H9 (cell line): ENCODE measurements at regions not wholly inside any gene's neighbourhood (a gene's known extent, or its start where the extent isn't known, plus 50 kb on each side); places are given as distances from the start of the nearest gene placed in this dataset.

ENCODE experiments used
- DNase-seq: peaks from one replicate; pipeline ENCODE4 v3.0.0-alpha.2; 2017
- H2AFZ ChIP-seq: one replicate; pipeline ENCODE4 v1.6.1; 2013; ENCODE audit warnings: mild to moderate bottlenecking, low read length, control low read depth, moderate library complexity
- H2AK5ac ChIP-seq: 2 replicates; pipeline ENCODE4 v1.6.1; 2013; ENCODE audit warnings: low read length, control low read depth, mixed read lengths; ENCODE audit not compliant: insufficient read length
- H2BK120ac ChIP-seq: one replicate; pipeline ENCODE4 v1.6.1; 2013; ENCODE audit warnings: low read depth, mild to moderate bottlenecking, low read length, control low read depth, inconsistent platforms; ENCODE audit not compliant: poor library complexity, severe bottlenecking
- H2BK12ac ChIP-seq: 2 replicates; pipeline ENCODE4 v1.6.1; 2013; ENCODE audit warnings: low read length, control low read depth, mixed read lengths, low read depth; ENCODE audit not compliant: insufficient read length
- H2BK15ac ChIP-seq: 2 replicates; pipeline ENCODE4 v1.6.1; 2013; ENCODE audit warnings: low read depth, low read length, control low read depth
- H2BK20ac ChIP-seq: one replicate; pipeline ENCODE4 v1.6.1; 2013; ENCODE audit warnings: low read depth, mild to moderate bottlenecking, low read length, control low read depth, inconsistent platforms; ENCODE audit not compliant: poor library complexity, severe bottlenecking
- H2BK5ac ChIP-seq: 2 replicates; pipeline ENCODE4 v1.6.1; 2013; ENCODE audit warnings: low read length, control low read depth, mixed read lengths; ENCODE audit not compliant: insufficient read length
- H3K14ac ChIP-seq: 2 replicates; pipeline ENCODE4 v1.6.1; 2013; ENCODE audit warnings: low read length, control low read depth; ENCODE audit not compliant: insufficient read depth
- H3K18ac ChIP-seq: 2 replicates; pipeline ENCODE4 v1.6.1; 2013; ENCODE audit warnings: low read depth, mild to moderate bottlenecking, mixed read lengths, low read length, control low read depth; ENCODE audit not compliant: insufficient read length
- H3K23ac ChIP-seq: 2 replicates; pipeline ENCODE4 v1.6.1; 2013; ENCODE audit warnings: low read length, control low read depth, mixed read lengths, low read depth; ENCODE audit not compliant: insufficient read length
- H3K23me2 ChIP-seq: 2 replicates; pipeline ENCODE4 v1.6.1; 2013; ENCODE audit warnings: low read depth, mild to moderate bottlenecking, mixed read lengths, low read length, control low read depth; ENCODE audit not compliant: insufficient read length, poor library complexity, severe bottlenecking
- H3K27ac ChIP-seq: 2 replicates; pipeline ENCODE4 v1.5.1; 2013; ENCODE audit warnings: low read length, control low read depth, mixed read lengths, low read depth; ENCODE audit not compliant: insufficient read length
- H3K27me3 ChIP-seq: 2 replicates; pipeline ENCODE4 v1.6.1; 2013; ENCODE audit warnings: low read length, control low read depth, inconsistent platforms; ENCODE audit not compliant: insufficient read depth
- H3K4ac ChIP-seq: 2 replicates; pipeline ENCODE4 v1.6.1; 2013; ENCODE audit warnings: low read depth, mild to moderate bottlenecking, control low read depth, inconsistent platforms, low read length, moderate library complexity
- H3K4me1 ChIP-seq: 2 replicates; pipeline ENCODE4 v1.6.1; 2013; ENCODE audit warnings: low read length, control low read depth, inconsistent platforms; ENCODE audit not compliant: insufficient read depth
- H3K4me2 ChIP-seq: 2 replicates; pipeline ENCODE4 v1.6.1; 2013; ENCODE audit warnings: low read length, control low read depth, mixed read lengths; ENCODE audit not compliant: insufficient read length, insufficient read depth
- H3K56ac ChIP-seq: 2 replicates; pipeline ENCODE4 v1.6.1; 2013; ENCODE audit warnings: low read depth, mild to moderate bottlenecking, mixed read lengths, low read length, control low read depth; ENCODE audit not compliant: insufficient read length
- H3K79me1 ChIP-seq: 2 replicates; pipeline ENCODE4 v1.6.1; 2013; ENCODE audit warnings: low read depth, mild to moderate bottlenecking, moderate library complexity, low read length, control low read depth, inconsistent platforms; ENCODE audit not compliant: insufficient read depth, poor library complexity, severe bottlenecking
- H3K79me2 ChIP-seq: 2 replicates; pipeline ENCODE4 v1.6.1; 2013; ENCODE audit warnings: low read length, control low read depth, inconsistent platforms; ENCODE audit not compliant: insufficient read depth
- H3K9ac ChIP-seq: 2 replicates; pipeline ENCODE4 v1.6.1; 2013; ENCODE audit warnings: low read length, control low read depth, mixed read lengths; ENCODE audit not compliant: insufficient read length; ENCODE audit errors: extremely low read depth
- H3K9me3 ChIP-seq: one replicate; pipeline ENCODE4 v1.6.1; 2013; ENCODE audit warnings: low read depth, low read length, inconsistent platforms; ENCODE audit not compliant: control insufficient read depth
- H3T11ph ChIP-seq: one replicate; pipeline ENCODE4 v1.6.1; 2013; ENCODE audit warnings: mild to moderate bottlenecking, low read length, control low read depth, inconsistent platforms
- H4K20me1 ChIP-seq: one replicate; pipeline ENCODE4 v1.6.1; 2013; ENCODE audit not compliant: control insufficient read depth, insufficient read length, insufficient read depth
- H4K5ac ChIP-seq: 2 replicates; pipeline ENCODE4 v1.6.1; 2013; ENCODE audit warnings: low read depth, mild to moderate bottlenecking, mixed read lengths, low read length, control low read depth; ENCODE audit not compliant: insufficient read length
- H4K8ac ChIP-seq: replicated peaks from 2 replicates; pipeline ENCODE4 v1.6.1; 2013; ENCODE audit warnings: low read length, control low read depth, mixed read lengths, low read depth; ENCODE audit not compliant: insufficient read length
- H4K91ac ChIP-seq: 2 replicates; pipeline ENCODE4 v1.6.1; 2013; ENCODE audit warnings: low read depth, mild to moderate bottlenecking, moderate library complexity, mixed read lengths, low read length, control low read depth; ENCODE audit not compliant: insufficient read length
- H3K27ac Mint-ChIP-seq, 3 experiments: 2 replicates in 2 of 3; 3 replicates in 1 of 3; pipeline ENCODE4 v1.8.0; 2020 to 2021; ENCODE audit warnings: mixed read lengths in 3 of 3, mild to moderate bottlenecking in 1 of 3, moderate library complexity in 1 of 3
- H3K27me3 Mint-ChIP-seq: 2 replicates; pipeline ENCODE4 v1.8.0; 2021; ENCODE audit warnings: low read depth, mild to moderate bottlenecking, moderate library complexity, mixed read lengths
- H3K36me3 Mint-ChIP-seq, 3 experiments: 2 replicates in 2 of 3; 3 replicates in 1 of 3; pipeline ENCODE4 v1.8.0; 2020 to 2021; ENCODE audit warnings: low read depth in 3 of 3, mixed read lengths in 3 of 3; ENCODE audit not compliant: insufficient read depth in 1 of 3
- H3K4me1 Mint-ChIP-seq, 2 experiments: 2 replicates each; pipeline ENCODE4 v1.8.0; 2020; ENCODE audit warnings: mixed read lengths in 2 of 2
- H3K4me3 Mint-ChIP-seq, 2 experiments: 2 replicates in 1 of 2; 3 replicates in 1 of 2; pipeline ENCODE4 v1.8.0; 2020 to 2021; ENCODE audit warnings: mild to moderate bottlenecking in 2 of 2, mixed read lengths in 2 of 2, moderate library complexity in 1 of 2
- H3K9me3 Mint-ChIP-seq, 2 experiments: 2 replicates in 1 of 2; 3 replicates in 1 of 2; pipeline ENCODE4 v1.8.0; 2020; ENCODE audit warnings: mild to moderate bottlenecking in 2 of 2, mixed read lengths in 2 of 2, moderate library complexity in 1 of 2
- WGBS: extraction: QIAGEN DNeasy Blood & Tissue Kit; methylation state at CpG from one replicate; pipeline ENCODE4 v1.1.7; 2013; ENCODE audit warnings: missing lambda C conversion rate, low lambda C conversion rate, mixed read lengths; ENCODE audit not compliant: insufficient read length; ENCODE audit errors: extremely low coverage; 5-methylcytosine and 5-hydroxymethylcytosine counted together
- TF ChIP-seq, protein P1 (sequence below): fragments of 200-600 bp; sonication (generic); conservative IDR thresholded peaks from 3 replicates; pipeline ENCODE4 v1.8.0; 2021; ENCODE audit warnings: antibody characterized with exemption, mild to moderate bottlenecking

GRCh38 chr2:117058366-117058765 lies 756.1 kb upstream of the DDX18 start:
- H3K23me2 ChIP-seq: no peaks in the 10 kb centered on the region
- no peak overlapping the region for H4K8ac ChIP-seq
- DNase-seq: no peak
- Mint-ChIP-seq H3K4me3 (no peak overlapping the region), H3K9me3 (peaks cover 0 to 2% of the 10 kb centered on the region in 2 experiments; a peak in 1 of 5 replicates), H3K27me3 (peaks cover 2% of the 10 kb centered on the region), H3K4me1 (peaks cover 0 to 10% of the 10 kb centered on the region in 2 experiments; a peak in 2 of 4 replicates), H3K36me3 (no peaks in the 10 kb centered on the region), H3K27ac (peak overlapping the region in 1 of 3 experiments; percentile 56; a peak in 1 of 7 replicates)
- no peaks in the 10 kb centered on the region for H3K79me2 ChIP-seq
- no peak overlapping the region for H4K5ac ChIP-seq
- H3K56ac ChIP-seq: no peak overlapping the region
- H3K23ac ChIP-seq: no peak overlapping the region
- no peak overlapping the region for H2BK15ac ChIP-seq
- no peak overlapping the region for H3K4ac ChIP-seq
- no peak overlapping the region for H2AFZ ChIP-seq
- no peaks in the 10 kb centered on the region for H3K27me3 ChIP-seq
- no peak overlapping the region for H3K9ac ChIP-seq
- WGBS: no CpG with 5 or more reads among the region's 3 CpGs
- no peak overlapping the region for H4K91ac ChIP-seq
- no peaks in the 10 kb centered on the region for H3K9me3 ChIP-seq
- H2BK120ac ChIP-seq: no peak overlapping the region
- H2BK12ac ChIP-seq: no peak overlapping the region
- H2BK5ac ChIP-seq: no peak overlapping the region
- no peaks in the 10 kb centered on the region for H3K4me1 ChIP-seq
- H2AK5ac ChIP-seq: no peak overlapping the region
- H2BK20ac ChIP-seq: no peak overlapping the region
- no peak overlapping the region for H3K4me2 ChIP-seq
- H4K20me1 ChIP-seq: no peaks in the 10 kb centered on the region
- no peaks in the 10 kb centered on the region for H3K79me1 ChIP-seq
- H3K27ac ChIP-seq: no peak overlapping the region
- no peak overlapping the region for H3T11ph ChIP-seq
- TF ChIP-seq, protein P1, sequence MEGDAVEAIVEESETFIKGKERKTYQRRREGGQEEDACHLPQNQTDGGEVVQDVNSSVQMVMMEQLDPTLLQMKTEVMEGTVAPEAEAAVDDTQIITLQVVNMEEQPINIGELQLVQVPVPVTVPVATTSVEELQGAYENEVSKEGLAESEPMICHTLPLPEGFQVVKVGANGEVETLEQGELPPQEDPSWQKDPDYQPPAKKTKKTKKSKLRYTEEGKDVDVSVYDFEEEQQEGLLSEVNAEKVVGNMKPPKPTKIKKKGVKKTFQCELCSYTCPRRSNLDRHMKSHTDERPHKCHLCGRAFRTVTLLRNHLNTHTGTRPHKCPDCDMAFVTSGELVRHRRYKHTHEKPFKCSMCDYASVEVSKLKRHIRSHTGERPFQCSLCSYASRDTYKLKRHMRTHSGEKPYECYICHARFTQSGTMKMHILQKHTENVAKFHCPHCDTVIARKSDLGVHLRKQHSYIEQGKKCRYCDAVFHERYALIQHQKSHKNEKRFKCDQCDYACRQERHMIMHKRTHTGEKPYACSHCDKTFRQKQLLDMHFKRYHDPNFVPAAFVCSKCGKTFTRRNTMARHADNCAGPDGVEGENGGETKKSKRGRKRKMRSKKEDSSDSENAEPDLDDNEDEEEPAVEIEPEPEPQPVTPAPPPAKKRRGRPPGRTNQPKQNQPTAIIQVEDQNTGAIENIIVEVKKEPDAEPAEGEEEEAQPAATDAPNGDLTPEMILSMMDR: no peak
- H3K14ac ChIP-seq: no peak overlapping the region
- H3K18ac ChIP-seq: no peak overlapping the region
